WTC11 (cell line): ENCODE measurements at regions not wholly inside any gene's neighbourhood (a gene's known extent, or its start where the extent isn't known, plus 50 kb on each side); places are given as distances from the start of the nearest gene placed in this dataset.

Experiments used
- ATF3 ChIP-seq: sonication (generic); formaldehyde crosslinking; conservative IDR thresholded peaks from 2 replicates; pipeline ENCODE4 v1.8.1; 2022; ENCODE audit warnings: mild to moderate bottlenecking, missing genetic modification reagents
- E2F4 ChIP-seq: sonication (generic); formaldehyde crosslinking; IDR thresholded peaks from 2 replicates; pipeline ENCODE4 v1.8.1; 2022; ENCODE audit warnings: low read depth, mild to moderate bottlenecking, moderate library complexity, missing genetic modification reagents, borderline replicate concordance
- FOXP1 ChIP-seq: sonication (generic); formaldehyde crosslinking; IDR thresholded peaks from 2 replicates; pipeline ENCODE4 v1.8.0; 2022; ENCODE audit warnings: missing genetic modification reagents, mild to moderate bottlenecking, moderate library complexity, borderline replicate concordance
- JUN ChIP-seq: sonication (generic); formaldehyde crosslinking; IDR thresholded peaks from 2 replicates; pipeline ENCODE4 v1.8.0; 2023; ENCODE audit warnings: mild to moderate bottlenecking, missing genetic modification reagents
- OVOL2 ChIP-seq: fragments of 250-450 bp; sonication (Bioruptor Pico); IDR thresholded peaks from 2 replicates; pipeline ENCODE4 v1.9.0; 2021; ENCODE audit warnings: mild to moderate bottlenecking, borderline replicate concordance
- TF ChIP-seq, protein P1 (sequence below): fragments of 200-600 bp; IDR thresholded peaks from 2 replicates; pipeline ENCODE4 v1.8.0; 2022; ENCODE audit warnings: antibody characterized with exemption
- TF ChIP-seq, protein P2 (sequence below): sonication (generic); formaldehyde crosslinking; IDR thresholded peaks from 2 replicates; pipeline ENCODE4 v1.8.1; 2022; ENCODE audit warnings: low read depth, missing genetic modification reagents, borderline replicate concordance
- TF ChIP-seq, protein P3 (sequence below): sonication (generic); formaldehyde crosslinking; IDR thresholded peaks from 2 replicates; pipeline ENCODE4 v1.8.0; 2023; ENCODE audit warnings: missing genetic modification reagents, mild to moderate bottlenecking, borderline replicate concordance

GRCh38 chr5:136698970-136699369 is 333.6 kb upstream of the TRPC7 start:
- TF ChIP-seq FOXP1 (no peak), E2F4 (no peak), ATF3 (CRISPR knock-in tag) (no peak), OVOL2 (CRISPR knock-in tag) (no peak), JUN (no peak)
- TF ChIP-seq, protein P1, sequence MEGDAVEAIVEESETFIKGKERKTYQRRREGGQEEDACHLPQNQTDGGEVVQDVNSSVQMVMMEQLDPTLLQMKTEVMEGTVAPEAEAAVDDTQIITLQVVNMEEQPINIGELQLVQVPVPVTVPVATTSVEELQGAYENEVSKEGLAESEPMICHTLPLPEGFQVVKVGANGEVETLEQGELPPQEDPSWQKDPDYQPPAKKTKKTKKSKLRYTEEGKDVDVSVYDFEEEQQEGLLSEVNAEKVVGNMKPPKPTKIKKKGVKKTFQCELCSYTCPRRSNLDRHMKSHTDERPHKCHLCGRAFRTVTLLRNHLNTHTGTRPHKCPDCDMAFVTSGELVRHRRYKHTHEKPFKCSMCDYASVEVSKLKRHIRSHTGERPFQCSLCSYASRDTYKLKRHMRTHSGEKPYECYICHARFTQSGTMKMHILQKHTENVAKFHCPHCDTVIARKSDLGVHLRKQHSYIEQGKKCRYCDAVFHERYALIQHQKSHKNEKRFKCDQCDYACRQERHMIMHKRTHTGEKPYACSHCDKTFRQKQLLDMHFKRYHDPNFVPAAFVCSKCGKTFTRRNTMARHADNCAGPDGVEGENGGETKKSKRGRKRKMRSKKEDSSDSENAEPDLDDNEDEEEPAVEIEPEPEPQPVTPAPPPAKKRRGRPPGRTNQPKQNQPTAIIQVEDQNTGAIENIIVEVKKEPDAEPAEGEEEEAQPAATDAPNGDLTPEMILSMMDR: no peak
- TF ChIP-seq, protein P2, sequence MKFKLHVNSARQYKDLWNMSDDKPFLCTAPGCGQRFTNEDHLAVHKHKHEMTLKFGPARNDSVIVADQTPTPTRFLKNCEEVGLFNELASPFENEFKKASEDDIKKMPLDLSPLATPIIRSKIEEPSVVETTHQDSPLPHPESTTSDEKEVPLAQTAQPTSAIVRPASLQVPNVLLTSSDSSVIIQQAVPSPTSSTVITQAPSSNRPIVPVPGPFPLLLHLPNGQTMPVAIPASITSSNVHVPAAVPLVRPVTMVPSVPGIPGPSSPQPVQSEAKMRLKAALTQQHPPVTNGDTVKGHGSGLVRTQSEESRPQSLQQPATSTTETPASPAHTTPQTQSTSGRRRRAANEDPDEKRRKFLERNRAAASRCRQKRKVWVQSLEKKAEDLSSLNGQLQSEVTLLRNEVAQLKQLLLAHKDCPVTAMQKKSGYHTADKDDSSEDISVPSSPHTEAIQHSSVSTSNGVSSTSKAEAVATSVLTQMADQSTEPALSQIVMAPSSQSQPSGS (CRISPR knock-in tag): no peak
- TF ChIP-seq, protein P3, sequence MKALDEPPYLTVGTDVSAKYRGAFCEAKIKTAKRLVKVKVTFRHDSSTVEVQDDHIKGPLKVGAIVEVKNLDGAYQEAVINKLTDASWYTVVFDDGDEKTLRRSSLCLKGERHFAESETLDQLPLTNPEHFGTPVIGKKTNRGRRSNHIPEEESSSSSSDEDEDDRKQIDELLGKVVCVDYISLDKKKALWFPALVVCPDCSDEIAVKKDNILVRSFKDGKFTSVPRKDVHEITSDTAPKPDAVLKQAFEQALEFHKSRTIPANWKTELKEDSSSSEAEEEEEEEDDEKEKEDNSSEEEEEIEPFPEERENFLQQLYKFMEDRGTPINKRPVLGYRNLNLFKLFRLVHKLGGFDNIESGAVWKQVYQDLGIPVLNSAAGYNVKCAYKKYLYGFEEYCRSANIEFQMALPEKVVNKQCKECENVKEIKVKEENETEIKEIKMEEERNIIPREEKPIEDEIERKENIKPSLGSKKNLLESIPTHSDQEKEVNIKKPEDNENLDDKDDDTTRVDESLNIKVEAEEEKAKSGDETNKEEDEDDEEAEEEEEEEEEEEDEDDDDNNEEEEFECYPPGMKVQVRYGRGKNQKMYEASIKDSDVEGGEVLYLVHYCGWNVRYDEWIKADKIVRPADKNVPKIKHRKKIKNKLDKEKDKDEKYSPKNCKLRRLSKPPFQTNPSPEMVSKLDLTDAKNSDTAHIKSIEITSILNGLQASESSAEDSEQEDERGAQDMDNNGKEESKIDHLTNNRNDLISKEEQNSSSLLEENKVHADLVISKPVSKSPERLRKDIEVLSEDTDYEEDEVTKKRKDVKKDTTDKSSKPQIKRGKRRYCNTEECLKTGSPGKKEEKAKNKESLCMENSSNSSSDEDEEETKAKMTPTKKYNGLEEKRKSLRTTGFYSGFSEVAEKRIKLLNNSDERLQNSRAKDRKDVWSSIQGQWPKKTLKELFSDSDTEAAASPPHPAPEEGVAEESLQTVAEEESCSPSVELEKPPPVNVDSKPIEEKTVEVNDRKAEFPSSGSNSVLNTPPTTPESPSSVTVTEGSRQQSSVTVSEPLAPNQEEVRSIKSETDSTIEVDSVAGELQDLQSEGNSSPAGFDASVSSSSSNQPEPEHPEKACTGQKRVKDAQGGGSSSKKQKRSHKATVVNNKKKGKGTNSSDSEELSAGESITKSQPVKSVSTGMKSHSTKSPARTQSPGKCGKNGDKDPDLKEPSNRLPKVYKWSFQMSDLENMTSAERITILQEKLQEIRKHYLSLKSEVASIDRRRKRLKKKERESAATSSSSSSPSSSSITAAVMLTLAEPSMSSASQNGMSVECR: no peak
